Suprapubic skin (tissue), 4 donors: ENCODE measurements at regions not wholly inside any gene's neighbourhood (a gene's known extent, or its start where the extent isn't known, plus 50 kb on each side); places are given as distances from the start of the nearest gene placed in this dataset.

ENCODE experiments used
- CTCF ChIP-seq, 2 donors: fragments of 200-600 bp in 1 of 2; fragments of 450-650 bp in 1 of 2; sonication (generic) in 1 of 2; IDR thresholded peaks; one replicate each; pipeline ENCODE4 v1.5.1; 2016 to 2019; ENCODE audit warnings: antibody characterized with exemption in 2 of 2, mild to moderate bottlenecking in 1 of 2, moderate library complexity in 1 of 2
- EP300 ChIP-seq: sonication (generic); formaldehyde crosslinking; IDR thresholded peaks from one replicate; pipeline ENCODE4 v1.6.1; 2017; ENCODE audit warnings: antibody characterized with exemption
- POLR2A ChIP-seq, 2 donors: fragments of 450-650 bp; IDR thresholded peaks; one replicate each; pipeline ENCODE4 v1.6.1; 2017; ENCODE audit warnings: antibody characterized with exemption in 2 of 2, mild to moderate bottlenecking in 2 of 2, moderate library complexity in 2 of 2
- POLR2AphosphoS5 ChIP-seq, 3 donors: sonication (generic); formaldehyde crosslinking; IDR thresholded peaks; one replicate each; pipeline ENCODE4 v1.6.1; 2017; ENCODE audit warnings: antibody characterized with exemption in 3 of 3

- TF ChIP-seq CTCF (IDR thresholded peaks at IDR 0.05) (no peak), POLR2A (IDR thresholded peaks at IDR 0.05) (no peak), EP300 (no peak), POLR2AphosphoS5 (IDR thresholded peaks at IDR 0.05) (no peak)
Measured at GRCh38 chr6:119647309-119647708, 297.7 kb upstream of the MAN1A1 start.
